Small intestine (tissue), 7 donors: ENCODE measurements at regions not wholly inside any gene's neighbourhood (a gene's known extent, or its start where the extent isn't known, plus 50 kb on each side); places are given as distances from the start of the nearest gene placed in this dataset.

ENCODE experiments used
- DNase-seq, 2 donors: peaks; one replicate each; pipeline versions ENCODE4 v3.0.0 to v3.0.0-alpha.2; 2013
- FAIRE-seq: peaks from 2 replicates; lab custom pipeline; 2012; peaks lifted over from hg19 to GRCh38; lab: Jason Lieb, UNC
- H3K27ac ChIP-seq, 3 donors: one replicate each; pipeline ENCODE4 v1.5.1; 2013; ENCODE audit warnings: low read length in 2 of 3, mild to moderate bottlenecking in 2 of 3, control low read depth in 1 of 3, inconsistent platforms in 1 of 3, low read depth in 1 of 3, moderate library complexity in 1 of 3
- H3K27me3 ChIP-seq, 3 donors: one replicate each; pipeline ENCODE4 v1.6.1; 2013; ENCODE audit warnings: low read length in 3 of 3, inconsistent platforms in 1 of 3; ENCODE audit not compliant: control insufficient read depth in 3 of 3, insufficient read depth in 3 of 3
- H3K36me3 ChIP-seq, 3 donors: one replicate each; pipeline ENCODE4 v1.6.1; 2013; ENCODE audit warnings: low read length in 3 of 3, inconsistent platforms in 1 of 3, low read depth in 1 of 3, mild to moderate bottlenecking in 1 of 3, moderate library complexity in 1 of 3; ENCODE audit not compliant: control insufficient read depth in 3 of 3, insufficient read depth in 2 of 3
- H3K4me1 ChIP-seq, 3 donors: one replicate each; pipeline ENCODE4 v1.6.1; 2013; ENCODE audit warnings: low read length in 2 of 3, inconsistent platforms in 1 of 3, low read depth in 1 of 3, mild to moderate bottlenecking in 1 of 3, moderate library complexity in 1 of 3; ENCODE audit not compliant: control insufficient read depth in 3 of 3, insufficient read depth in 2 of 3
- H3K4me3 ChIP-seq, 3 donors: one replicate each; pipeline ENCODE4 v1.5.1; 2013; ENCODE audit warnings: low read length in 3 of 3, control low read depth in 1 of 3, inconsistent platforms in 1 of 3, low read depth in 1 of 3, mild to moderate bottlenecking in 1 of 3, moderate library complexity in 1 of 3
- H3K9me3 ChIP-seq, 2 donors: one replicate each; pipeline ENCODE4 v1.6.1; 2013; ENCODE audit warnings: low read depth in 1 of 2, low read length in 1 of 2; ENCODE audit not compliant: control insufficient read depth in 2 of 2, insufficient read depth in 1 of 2
- WGBS, 3 donors: extraction: QIAGEN DNeasy Blood & Tissue Kit; methylation state at CpG; one replicate each; pipeline ENCODE4 v1.1.7; 2013; 5-methylcytosine and 5-hydroxymethylcytosine counted together
- donor health status: healthy with polysubstance abuse.
- donor health status: control.
- donor health status: control.
- donor health status: Bipolar disorder and iron deficiency.
- donor health status: healthy.

- FAIRE-seq = no peak
- no peak for DNase-seq
- Histone ChIP-seq H3K27me3 (no peaks in the 10 kb centered on the region), H3K36me3 (no peaks in the 10 kb centered on the region), H3K9me3 (no peaks in the 10 kb centered on the region), H3K4me3 (no peak overlapping the region), H3K27ac (no peak overlapping the region), H3K4me1 (no peaks in the 10 kb centered on the region)
- 54 to 69% (median 59%) methylated on average over 2 of the region's 2 CpGs for WGBS, 3 donors
These were observed 53.5 kb upstream of the SPOPL start for GRCh38 chr2:138447889-138448570.
